ENCODE measurements at regions not wholly inside any gene's neighbourhood (a gene's known extent, or its start where the extent isn't known, plus 50 kb on each side); places are given as distances from the start of the nearest gene placed in this dataset.

DNA sequence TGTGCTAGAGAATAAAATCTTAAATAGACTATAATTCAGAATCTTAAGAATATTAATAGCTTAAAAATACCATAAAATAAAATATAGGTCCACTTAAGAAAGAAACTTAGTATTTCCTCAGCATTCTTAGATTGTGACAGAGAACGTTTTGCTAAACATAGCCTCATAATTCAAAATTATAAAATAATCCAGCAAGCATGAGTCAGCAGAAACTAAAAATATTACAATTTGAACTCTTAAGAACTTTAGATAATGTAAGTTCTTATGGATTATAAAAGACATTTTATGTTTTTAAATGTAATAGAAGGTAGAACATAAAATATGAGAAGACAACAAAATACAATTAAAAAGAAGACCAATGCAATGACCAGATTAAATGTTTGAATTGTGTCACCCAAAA is 164.5 kb upstream of the MC4R start:
- Histone ChIP-seq H3K27me3 (ENCODE audit: control insufficient read depth in 4 of 4, insufficient read depth in 4 of 4, low read length in 3 of 4) (no peaks in the 10 kb centered on the region), H3K4me1 (ENCODE audit: control insufficient read depth in 4 of 4, insufficient read depth in 4 of 4, low read length in 3 of 4) (no peaks in the 10 kb centered on the region), H3K9me3 (ENCODE audit: control insufficient read depth in 4 of 4, low read length in 3 of 4) (no peaks in the 10 kb centered on the region), H3K27ac (ENCODE audit: low read depth in 1 of 2, low read length in 2 of 2) (no peak overlapping the region), H3K36me3 (ENCODE audit: control insufficient read depth in 4 of 4, insufficient read depth in 3 of 4, low read depth in 1 of 4, low read length in 3 of 4) (no peaks in the 10 kb centered on the region), H3K9ac (ENCODE audit: low read depth in 1 of 2, low read length in 2 of 2) (no peak overlapping the region), H3K4me3 (ENCODE audit: low read depth in 1 of 3, low read length in 3 of 3) (no peak overlapping the region)
- 38% methylated on average over 1 of the region's 1 CpG for WGBS
- DNase-seq (ENCODE audit: low spot score) = no peak
- TF ChIP-seq ATF3 (IDR thresholded peaks at IDR 0.05) (no peak), NR2F2 (IDR thresholded peaks at IDR 0.05) (no peak), YY1 (IDR thresholded peaks at IDR 0.05) (no peak), FOXA1 (IDR thresholded peaks at IDR 0.05) (no peak), RXRA (IDR thresholded peaks at IDR 0.05) (no peak), RAD21 (IDR thresholded peaks at IDR 0.05) (no peak), TAF1 (conservative IDR thresholded peaks at IDR 0.05) (no peak), SP1 (IDR thresholded peaks at IDR 0.05) (no peak)
- TF ChIP-seq, protein P1, sequence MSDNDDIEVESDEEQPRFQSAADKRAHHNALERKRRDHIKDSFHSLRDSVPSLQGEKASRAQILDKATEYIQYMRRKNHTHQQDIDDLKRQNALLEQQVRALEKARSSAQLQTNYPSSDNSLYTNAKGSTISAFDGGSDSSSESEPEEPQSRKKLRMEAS (IDR thresholded peaks at IDR 0.05) = no peak

- H3K9me3 ChIP-seq (ENCODE audit: control insufficient read depth in 4 of 4, low read length in 3 of 4) = no peaks in the 10 kb centered on the region
- no peak overlapping the region for H3K9ac ChIP-seq (ENCODE audit: low read depth in 1 of 2, low read length in 2 of 2)
- no peaks in the 10 kb centered on the region for H3K27me3 ChIP-seq (ENCODE audit: control insufficient read depth in 4 of 4, insufficient read depth in 4 of 4, low read length in 3 of 4)
- no peaks in the 10 kb centered on the region for H3K4me1 ChIP-seq (ENCODE audit: control insufficient read depth in 4 of 4, insufficient read depth in 4 of 4, low read length in 3 of 4)
- DNase-seq (ENCODE audit: low spot score) = no peak
- H3K4me3 ChIP-seq (ENCODE audit: low read depth in 1 of 3, low read length in 3 of 3) = no peak overlapping the region
- no peak overlapping the region for H3K27ac ChIP-seq (ENCODE audit: low read depth in 1 of 2, low read length in 2 of 2)
- 73% methylated on average over 2 of the region's 2 CpGs for WGBS
- H3K36me3 ChIP-seq (ENCODE audit: control insufficient read depth in 4 of 4, insufficient read depth in 3 of 4, low read depth in 1 of 4, low read length in 3 of 4) = no peaks in the 10 kb centered on the region
- TF ChIP-seq REST (IDR thresholded peaks at IDR 0.05) (no peak), EGR1 (IDR thresholded peaks at IDR 0.05; ENCODE audit: low read depth in 2 of 2) (no peak), SP1 (IDR thresholded peaks at IDR 0.05) (no peak), RAD21 (IDR thresholded peaks at IDR 0.05) (no peak), TAF1 (conservative IDR thresholded peaks at IDR 0.05) (no peak)
- TF ChIP-seq, protein P1 (IDR thresholded peaks at IDR 0.05) = no peak
Measured at GRCh38 chr18:60538891-60539290, 166.3 kb upstream of the MC4R start.

DNA sequence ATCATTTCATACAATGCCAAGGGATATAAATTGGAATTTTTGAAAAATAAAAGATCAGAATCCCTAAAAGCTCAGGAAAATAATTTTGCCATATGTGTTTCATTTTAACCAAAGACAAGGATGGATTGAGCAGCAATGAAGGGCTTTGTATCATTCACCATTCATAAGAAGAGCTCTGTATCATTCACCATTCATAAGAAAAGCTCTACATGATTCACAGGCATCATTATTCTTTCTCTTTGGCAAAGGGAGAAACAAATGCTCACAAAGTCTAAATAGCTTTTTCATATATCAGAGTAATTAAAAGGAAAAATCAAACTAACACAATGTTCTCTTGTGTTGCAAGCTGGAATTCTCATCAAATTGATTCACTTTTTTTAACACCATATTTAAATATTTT is 169.1 kb upstream of the MC4R start:
- H3K9ac ChIP-seq (ENCODE audit: low read depth in 1 of 2, low read length in 2 of 2) = no peak overlapping the region
- H3K4me3 ChIP-seq (ENCODE audit: low read depth in 1 of 3, low read length in 3 of 3) = no peak overlapping the region
- DNase-seq (ENCODE audit: low spot score) = no peak
- no peak overlapping the region for H3K27ac ChIP-seq (ENCODE audit: low read depth in 1 of 2, low read length in 2 of 2)
- H3K4me1 ChIP-seq (ENCODE audit: control insufficient read depth in 4 of 4, insufficient read depth in 4 of 4, low read length in 3 of 4) = no peaks in the 10 kb centered on the region
- no peaks in the 10 kb centered on the region for H3K9me3 ChIP-seq (ENCODE audit: control insufficient read depth in 4 of 4, low read length in 3 of 4)
- no peak for TF ChIP-seq HNF4G (IDR thresholded peaks at IDR 0.05)
- TF ChIP-seq SP1 (IDR thresholded peaks at IDR 0.05) = no peak
- no peak for TF ChIP-seq EGR1 (IDR thresholded peaks at IDR 0.05; ENCODE audit: low read depth in 2 of 2)
- no peaks in the 10 kb centered on the region for H3K36me3 ChIP-seq (ENCODE audit: control insufficient read depth in 4 of 4, insufficient read depth in 3 of 4, low read depth in 1 of 4, low read length in 3 of 4)
- no peaks in the 10 kb centered on the region for H3K27me3 ChIP-seq (ENCODE audit: control insufficient read depth in 4 of 4, insufficient read depth in 4 of 4, low read length in 3 of 4)
